HG03066 (cell line): ENCODE measurements at regions not wholly inside any gene's neighbourhood (a gene's known extent, or its start where the extent isn't known, plus 50 kb on each side); places are given as distances from the start of the nearest gene placed in this dataset.
"Not testable (repeated sequence)": the region's sequence is repeated elsewhere in the genome, so short reads cannot be mapped to it uniquely, and the experiment has no call there.

Experiments used
- ATAC-seq: cut with Tn5 transposase; IDR thresholded peaks from one replicate; pipeline ENCODE4 v1.9.1; 2021; ENCODE audit warnings: low read depth; ENCODE audit not compliant: unreplicated experiment

DNA sequence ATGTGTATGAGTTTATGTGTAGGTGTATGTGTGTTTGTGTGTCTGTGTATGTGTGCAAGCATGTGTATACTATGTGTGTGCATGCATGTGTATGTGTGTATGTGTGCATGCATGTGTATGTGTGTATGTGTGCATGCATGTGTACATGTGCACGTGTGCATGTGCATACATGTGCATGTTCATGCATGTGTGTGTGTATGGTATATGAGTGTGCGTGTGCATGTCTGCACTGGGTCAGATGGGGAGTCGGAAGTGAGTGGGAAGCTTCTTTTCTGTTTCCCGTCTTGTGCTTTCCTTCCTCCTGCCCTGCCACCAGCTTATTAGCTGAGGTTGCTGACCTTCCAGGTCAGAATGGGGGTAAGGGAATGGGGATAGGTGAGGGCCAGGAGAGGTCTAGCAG is 174.7 kb downstream of the MAP2K4 start:
- no peak for ATAC-seq

DNA sequence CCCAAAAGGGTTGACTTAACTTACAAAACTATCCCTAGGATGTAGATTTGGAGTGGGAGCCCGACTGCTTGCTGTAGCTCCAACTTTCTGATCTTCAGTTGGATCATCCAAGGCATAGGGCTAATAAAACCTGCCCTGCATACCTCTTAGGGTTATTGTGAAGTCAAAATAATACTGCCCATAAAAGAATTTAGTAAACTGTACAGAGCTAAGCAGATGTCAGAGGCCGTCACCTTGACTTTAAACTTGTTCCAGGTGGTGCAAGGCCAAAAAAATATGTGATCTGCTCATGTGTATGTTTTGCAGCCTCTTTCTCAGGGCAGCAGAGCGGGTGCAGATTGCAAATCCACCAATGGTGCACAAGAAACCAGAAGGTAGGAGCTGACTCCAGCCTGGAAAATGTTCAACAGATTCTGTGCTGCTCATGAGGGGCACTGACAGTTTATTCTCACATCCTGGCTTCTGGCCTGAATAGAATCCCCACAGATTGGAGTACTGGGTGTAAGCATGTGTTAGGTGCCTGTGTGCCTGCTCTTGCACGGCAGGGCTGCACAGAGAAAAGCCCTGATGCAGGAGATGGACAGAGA is 180.7 kb downstream of the MAP2K4 start:
- no peak for ATAC-seq

DNA sequence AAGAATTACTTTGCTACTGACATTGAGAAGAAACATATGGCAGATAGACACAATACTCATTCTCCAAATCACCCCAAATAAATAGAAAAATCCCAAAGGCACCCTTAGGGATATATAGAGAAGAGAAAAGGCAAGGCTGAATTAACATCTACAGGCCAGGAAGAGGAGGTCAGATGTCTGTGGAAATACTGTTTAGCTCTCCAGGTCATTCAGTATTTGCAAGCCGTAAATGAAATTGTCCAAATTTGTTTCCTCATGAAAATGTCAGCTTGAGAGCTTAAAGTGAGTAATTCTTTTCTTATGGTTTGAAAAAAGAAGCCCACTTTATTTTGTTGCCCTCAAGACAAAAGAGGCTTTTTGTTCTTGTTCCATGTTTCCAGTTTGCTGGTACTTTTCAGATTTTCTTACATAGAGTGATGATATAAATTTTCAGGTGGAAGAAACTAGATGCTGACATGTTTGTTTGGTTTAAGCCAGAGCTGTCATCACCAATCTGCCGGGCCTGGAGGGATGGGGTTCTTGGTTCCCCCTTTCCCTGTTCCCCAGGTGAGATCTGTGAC is 189.0 kb downstream of the MAP2K4 start:
- no peak for ATAC-seq

DNA sequence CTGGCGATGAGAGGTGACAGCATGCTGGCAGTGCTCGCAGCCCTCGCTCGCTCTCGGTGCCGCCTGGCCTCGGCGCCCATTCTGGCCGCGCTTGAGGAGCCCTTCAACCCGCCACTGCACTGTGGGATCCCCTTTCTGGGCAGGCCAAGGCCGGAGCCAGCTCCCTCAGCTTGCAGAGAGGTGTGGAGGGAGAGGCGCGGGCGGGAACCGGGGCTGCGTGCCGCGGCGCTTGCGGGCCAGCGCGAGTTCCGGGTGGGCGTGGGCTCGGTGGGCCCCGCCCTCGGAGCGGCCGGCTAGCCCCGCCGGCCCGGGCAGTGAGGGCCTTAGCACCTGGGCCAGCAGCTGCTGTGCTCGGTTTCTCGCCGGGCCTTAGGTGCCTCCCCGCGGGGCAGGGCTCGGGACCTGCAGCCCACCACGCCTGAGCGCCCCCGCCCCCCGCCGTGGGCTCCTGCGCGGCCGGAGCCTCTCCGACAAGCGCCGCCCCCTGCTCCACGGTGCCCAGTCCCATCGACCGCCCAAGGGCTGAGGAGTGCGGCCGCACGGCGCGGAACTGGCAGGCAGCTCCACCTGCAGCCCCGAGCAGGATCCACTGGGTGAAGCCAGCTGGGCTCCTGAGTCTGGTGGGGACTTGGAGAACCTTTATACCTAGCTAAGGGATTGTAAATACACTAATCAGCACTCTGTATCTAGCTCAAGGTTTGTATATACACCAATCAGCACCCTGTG is 200.2 kb downstream of the MAP2K4 start:
- ATAC-seq: not testable (repeated sequence)

DNA sequence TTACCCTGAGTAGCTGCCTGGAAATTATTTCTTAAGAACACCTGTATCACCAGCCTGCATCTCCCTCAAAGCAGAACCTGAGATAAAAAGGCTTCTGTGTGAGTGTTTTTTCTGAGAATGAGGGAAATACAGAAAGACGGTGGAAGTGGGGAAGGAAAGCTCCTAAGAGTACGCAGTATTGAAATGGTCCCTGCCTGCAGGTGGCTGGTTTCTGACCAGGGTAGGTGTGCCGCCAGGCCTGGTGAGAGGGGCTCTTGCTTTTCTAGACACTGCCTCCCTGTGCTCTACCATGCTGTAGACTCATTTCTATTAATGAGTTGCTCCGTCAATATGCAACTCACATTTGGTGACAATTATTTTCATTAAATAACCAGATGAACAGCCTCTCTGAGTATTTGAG is 201.7 kb downstream of the MAP2K4 start:
- ATAC-seq: no peak

DNA sequence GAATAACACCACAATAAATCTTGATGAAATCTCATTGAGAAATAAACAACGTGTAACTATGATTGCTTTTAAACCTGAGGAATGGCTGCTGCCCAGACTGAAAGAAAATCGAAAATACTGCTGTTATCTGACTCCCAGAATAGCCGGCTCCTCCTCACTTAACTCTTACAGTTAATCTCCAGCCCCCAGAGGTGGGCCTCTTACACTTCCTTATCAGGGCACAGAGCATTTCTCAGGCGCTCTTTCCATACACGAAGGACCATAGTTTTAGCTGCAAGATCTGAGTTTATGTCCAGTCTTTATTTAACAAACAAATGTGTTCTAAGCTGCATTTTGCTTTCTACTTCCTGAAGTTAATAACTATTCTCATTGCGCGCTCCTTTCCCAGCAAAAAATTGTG is 206.9 kb downstream of the MAP2K4 start:
- ATAC-seq: no peak

DNA sequence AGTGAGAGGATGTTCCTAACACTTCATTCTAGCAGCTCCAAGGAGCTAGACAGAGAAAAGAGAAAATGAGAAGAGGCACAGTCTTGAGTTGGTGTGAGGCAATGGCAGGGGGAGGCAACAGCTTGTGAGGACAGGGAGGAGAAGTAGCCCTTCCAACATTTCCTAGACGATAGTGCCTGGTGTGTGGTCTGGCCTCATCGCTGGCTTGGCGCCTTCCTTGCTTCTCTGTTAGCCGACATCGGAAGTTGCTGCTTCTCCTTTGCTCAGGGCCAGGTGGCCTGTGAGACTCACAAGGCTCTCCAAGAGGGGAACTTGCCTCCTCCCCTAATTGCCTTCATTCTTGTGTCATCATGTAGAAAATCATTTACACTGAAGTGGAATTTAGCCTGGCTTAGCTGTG is 208.7 kb downstream of the MAP2K4 start:
- no peak for ATAC-seq

DNA sequence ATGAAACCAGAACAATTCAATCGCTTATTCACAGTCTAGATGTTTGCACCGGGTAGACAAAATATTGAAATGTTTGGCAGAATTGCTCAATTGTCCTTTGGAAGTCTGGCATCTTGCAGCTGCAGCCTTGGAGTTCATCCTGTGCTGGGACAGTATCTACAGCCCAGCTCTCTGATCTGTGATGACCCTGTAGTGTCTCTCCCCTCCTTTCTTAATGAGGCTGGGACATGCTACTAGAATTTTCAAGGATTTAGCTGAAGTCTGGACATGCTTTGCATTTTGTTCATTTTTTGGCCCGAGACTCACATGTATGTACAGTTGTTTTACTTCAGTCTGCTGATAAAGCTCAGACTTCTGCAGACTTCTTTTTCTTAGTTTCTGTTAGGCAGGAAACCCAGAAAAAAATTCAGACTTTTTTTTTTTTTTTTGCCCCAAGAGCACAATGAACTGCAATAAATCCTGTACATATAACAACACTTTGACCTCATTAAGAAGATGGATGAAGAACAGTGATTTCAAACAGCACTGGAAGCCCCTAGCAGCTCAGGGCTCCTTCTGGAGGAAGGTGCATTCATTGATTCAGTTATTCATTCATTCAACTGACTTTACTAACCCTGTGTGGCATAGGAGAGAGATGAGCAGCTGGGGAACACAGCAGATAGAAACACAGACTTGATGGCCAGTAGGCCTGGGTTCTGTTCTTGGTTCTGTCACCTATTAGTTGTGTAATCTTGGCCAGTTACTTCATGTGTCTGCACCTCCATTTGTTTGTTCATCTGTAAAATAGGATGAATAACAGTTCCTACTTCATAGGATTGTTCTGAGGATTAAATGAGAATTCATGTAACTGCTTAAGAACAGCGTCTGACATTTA is 210.0 kb downstream of the MAP2K4 start:
- no peak for ATAC-seq

DNA sequence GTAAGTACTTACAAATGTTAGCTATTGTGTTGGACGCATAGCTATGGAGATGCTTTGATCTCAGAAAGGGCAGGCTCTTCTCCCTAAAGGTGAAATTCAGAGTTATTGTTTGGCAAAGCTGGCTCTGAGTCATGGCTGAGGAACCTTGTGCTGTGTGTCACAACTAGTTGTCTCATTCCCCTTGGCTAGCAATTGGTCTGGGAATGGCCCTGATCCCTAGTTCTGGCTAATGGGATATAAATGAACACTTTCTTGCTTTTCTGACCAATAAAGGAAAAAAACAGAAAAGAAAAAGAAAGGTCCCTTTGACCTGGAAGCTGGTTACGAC is 210.6 kb downstream of the MAP2K4 start:
- no peak for ATAC-seq

DNA sequence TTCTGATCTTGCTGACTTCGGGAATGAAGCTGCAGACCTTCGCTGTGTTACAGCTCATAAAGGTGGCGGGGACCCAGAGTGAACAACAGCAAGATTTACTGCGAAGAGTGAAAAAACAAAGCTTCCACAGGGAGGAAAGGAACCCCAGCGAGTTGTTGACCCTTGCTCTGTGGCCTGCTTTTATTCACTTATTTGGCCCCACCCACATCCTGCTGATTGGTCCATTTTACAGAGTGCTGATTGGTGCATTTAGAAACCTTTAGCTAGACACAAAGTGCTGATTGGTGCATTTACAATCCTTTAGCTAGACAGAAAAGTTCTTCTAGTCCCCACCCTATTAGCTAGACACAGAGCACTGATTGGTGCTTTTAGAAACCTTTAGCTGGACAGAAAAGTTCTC is 218.3 kb downstream of the MAP2K4 start:
- ATAC-seq: not testable (repeated sequence)

DNA sequence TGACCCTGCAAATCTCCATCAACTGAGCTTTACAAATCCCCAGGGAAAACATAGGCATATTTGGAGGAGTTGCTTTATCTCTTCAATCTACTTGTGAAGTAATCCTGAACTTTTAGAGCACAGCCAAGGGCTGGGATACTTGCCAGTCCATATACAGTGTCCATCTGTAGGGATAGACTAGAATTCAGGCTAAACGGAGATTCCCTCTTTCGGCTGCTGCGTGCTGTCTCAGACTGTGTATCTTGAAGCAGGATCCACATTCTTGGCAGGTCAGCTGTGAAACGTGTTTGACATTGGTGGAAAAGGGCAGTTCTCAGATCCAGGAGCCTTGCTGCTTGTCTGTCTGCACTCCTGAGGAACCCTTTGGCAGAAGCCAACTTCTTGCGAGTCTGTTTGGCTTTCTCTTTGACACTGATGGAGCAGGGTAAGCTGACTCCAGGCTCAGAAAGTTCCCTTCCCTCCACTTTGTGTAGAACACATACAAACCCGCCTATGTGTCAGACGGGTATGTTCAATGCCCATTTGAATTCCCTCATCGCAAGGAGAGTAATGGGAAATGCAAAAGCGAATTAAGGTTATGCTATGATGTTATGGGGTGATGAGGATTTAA is 221.8 kb downstream of the MAP2K4 start:
- ATAC-seq: no peak

DNA sequence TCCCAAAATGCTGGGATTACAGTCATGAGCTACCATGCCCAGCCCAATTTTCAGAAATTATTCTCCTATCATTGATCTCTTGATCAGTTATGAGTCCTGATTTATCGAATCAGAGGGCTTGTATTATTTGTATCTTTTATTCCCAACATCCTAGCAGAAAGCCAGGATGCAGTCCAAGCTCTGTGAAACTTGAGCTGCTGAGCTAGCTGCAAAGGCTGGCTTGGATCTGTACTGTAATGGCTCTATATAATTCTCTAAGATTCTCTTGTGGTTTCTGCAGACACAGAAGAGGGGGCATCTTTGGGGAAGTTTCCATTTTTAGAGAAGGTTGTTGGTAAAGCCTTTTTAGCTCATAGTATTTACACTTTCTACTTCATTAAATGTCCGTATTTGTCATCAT is 227.1 kb downstream of the MAP2K4 start:
- no peak for ATAC-seq

DNA sequence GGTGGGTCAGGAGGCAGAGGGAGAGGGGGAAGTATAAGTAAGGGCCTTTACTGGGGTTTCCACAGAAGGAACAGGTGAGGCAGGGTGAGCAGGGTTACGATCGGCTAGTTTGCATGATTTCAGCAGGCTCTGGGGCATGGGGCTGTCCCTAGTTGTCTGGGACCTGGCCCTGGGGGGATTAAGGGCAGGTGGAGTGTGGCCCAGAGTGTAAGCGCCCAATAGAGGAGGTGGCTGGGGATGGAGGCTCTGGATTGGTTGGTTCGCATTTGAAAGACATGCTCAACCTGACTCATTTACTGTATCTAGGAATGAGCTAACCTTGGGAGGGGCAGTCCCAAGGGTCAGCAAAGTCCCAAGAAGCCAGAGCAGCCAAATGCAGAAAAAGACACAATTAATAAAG is 230.3 kb downstream of the MAP2K4 start:
- ATAC-seq: no peak

DNA sequence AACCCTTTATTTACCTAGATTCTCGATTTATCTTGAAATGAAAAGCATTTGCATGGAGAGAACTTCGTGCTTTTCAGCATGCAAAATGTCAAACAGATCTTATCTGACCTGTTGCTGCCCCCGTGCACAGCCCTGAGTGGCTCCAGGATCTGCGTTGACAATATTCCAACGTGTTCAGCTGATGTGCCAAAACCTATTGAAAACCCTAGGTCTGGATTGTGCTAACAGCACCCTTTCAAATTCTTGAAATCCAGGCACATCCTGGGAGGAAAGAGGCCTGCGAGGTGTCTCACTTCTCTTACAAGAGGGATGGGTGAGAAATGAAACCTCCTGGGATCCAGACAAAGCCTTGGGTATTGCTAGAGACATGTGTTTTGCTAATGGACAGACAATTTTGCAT is 231.8 kb downstream of the MAP2K4 start:
- no peak for ATAC-seq

DNA sequence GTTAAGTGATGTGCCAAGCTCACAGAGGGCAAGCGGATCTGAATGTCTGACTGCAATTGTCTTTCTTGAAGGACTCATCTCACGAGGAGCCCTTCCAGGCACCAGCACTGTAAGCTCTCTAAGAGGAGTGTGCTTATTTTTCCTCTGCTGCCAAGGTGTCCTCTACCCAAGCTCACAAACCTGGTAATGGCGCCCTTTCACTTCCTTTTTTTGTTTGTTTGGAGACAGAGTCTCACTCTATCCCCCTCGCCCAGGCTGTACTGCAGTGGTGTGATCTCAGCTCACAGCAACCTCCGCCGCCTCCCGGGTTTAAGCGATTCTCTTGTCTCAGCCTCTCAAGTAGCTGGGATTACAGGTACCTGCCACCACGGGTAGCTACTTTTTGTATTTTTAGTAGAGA is 233.8 kb downstream of the MAP2K4 start:
- ATAC-seq: no peak

DNA sequence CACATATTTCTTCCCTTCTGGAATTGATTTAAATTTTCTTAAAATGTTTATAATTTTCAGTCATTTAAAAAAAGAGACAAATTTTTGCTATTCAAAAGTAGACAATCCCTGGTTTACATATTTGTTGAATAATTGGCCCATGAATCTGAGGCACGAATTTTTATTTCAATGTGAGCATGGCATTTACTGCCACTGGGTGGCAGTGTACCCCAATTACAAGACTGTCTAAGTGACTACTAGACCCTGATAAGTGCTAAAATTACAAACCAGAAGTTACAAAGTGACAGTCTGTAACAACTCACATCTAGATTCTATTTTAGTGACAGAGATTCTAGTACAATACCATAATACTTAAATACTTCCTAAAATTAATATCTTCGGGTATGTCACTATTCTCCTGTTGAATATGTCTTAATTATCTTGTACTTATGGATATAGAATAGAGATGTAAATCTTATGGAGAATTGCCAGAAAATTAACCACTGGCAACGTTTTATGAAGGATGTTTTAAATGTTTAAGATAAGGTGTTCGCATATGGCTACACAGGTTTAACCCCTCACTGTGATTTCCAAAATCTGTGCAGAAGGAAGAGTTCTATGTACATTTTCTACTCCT is 235.8 kb downstream of the MAP2K4 start:
- ATAC-seq: peak; percentile 56

DNA sequence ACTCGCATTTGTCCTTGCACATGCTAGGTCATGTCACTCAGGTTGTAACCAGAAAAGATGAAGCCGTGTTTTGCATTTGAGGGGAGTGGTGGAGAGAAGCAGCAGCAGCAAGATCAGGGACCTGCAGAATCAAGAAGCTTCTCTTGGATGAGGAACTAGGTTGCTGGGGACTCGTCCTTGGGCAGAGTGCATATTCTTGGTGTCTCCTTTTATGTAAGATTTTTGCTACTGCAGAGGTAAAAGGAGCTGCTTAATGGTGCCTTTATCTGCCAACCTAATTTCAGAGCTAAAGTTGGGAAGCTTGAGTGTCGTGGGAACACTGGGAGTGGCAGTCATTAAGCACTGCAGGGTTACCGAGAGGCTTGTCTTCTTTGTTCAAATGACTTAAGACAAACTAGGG is 236.5 kb downstream of the MAP2K4 start:
- no peak for ATAC-seq

DNA sequence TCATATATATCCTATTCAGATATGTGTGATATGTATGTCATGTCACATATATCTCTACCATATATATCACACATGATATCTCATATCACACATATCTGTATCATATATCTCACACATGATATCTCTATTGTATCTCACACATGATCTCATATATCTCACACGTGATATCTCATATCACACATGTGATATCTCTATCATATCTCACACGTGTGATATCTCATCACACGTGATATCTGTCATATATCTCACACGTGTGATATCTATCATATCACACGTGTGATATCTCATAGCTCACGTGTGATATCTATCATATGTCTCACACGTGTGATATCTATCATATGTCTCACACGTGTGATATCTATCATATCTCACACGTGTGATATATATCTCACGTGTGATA is 240.7 kb downstream of the MAP2K4 start:
- ATAC-seq: no peak

DNA sequence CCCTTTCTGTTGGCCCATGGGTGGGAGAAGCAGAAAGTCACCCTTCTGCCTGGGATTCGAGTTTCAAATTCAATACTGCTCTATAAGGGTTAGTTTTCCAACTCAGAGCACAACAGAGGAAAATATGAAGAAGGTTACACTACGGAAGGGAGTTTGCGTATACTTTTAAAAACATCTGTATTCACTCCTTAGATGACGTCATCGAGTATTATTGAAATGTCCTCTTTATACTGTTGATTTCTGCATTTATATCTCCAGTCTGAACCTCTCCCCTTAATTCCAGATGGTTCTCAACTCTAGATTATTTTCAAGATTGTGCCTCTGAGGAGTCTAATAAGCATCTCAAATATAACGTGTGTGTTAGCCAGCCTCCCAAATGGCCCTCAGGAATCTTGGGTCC is 249.1 kb downstream of the MAP2K4 start:
- no peak for ATAC-seq

DNA sequence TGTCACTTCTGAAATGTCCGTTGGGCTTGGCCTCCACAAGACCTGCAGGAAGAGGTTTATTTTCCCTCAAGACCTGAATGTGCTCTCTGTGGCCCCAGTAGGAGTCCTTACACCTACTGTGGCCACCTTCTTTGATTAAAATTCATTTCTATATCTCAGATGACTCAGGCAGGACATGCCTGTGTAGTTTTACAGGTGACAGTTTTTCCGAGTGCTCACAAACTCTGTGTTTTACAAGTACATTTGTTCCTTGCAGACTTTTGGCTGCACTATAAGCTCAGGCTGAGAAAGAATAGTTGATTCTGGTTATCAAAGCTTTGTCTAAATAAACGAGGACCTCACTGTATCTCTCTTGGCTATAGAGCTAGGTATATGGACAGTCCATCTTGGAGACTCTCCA is 257.1 kb downstream of the MAP2K4 start:
- no peak for ATAC-seq

DNA sequence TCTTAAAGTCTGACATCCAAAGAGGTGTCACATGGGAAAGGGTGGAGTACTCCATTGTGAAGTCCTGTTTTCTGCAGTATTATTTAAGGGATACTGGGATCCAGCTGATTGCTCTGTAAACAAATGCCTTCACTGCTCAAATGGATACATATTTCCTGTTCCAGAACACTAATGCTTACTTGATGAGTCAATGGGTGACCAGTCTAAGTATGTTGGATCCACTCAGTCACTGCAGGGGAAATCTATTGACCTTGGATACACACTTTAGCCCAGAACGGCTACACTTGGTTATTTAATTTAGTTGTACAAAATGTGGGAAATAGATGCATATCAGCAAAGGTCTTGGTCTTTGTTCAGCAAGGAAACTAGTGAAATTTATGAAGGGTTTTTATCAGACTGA is 261.4 kb downstream of the MAP2K4 start:
- no peak for ATAC-seq
